Upper lobe of left lung (tissue), 6 donors: ENCODE measurements at regions not wholly inside any gene's neighbourhood (a gene's known extent, or its start where the extent isn't known, plus 50 kb on each side); places are given as distances from the start of the nearest gene placed in this dataset.

Source experiments
- ATAC-seq, 2 donors: fragments of 200-7000 bp; cut with Tn5 transposase; one replicate each; pipeline ENCODE4 v1.9.1; 2022; ENCODE audit warnings: mild to moderate bottlenecking in 2 of 2, moderate library complexity in 2 of 2; ENCODE audit not compliant: low FRiP score in 2 of 2
- DNase-seq, 2 donors: peaks; one replicate each; pipeline ENCODE4 v3.0.0-alpha.2; 2019 to 2020
- H3K27ac ChIP-seq, 4 donors: fragments of 200-600 bp; sonication (generic); one replicate each; pipeline ENCODE4 v1.5.1; 2016 to 2019
- H3K27me3 ChIP-seq, 4 donors: fragments of 200-600 bp; sonication (generic); one replicate each; pipeline ENCODE4 v1.5.1; 2017 to 2019
- H3K36me3 ChIP-seq, 4 donors: fragments of 200-600 bp; sonication (generic); one replicate each; pipeline ENCODE4 v1.5.1; 2016 to 2019
- H3K4me1 ChIP-seq, 4 donors: fragments of 200-600 bp; sonication (generic); one replicate each; pipeline ENCODE4 v1.5.1; 2018 to 2019
- H3K4me3 ChIP-seq, 4 donors: fragments of 200-600 bp; sonication (generic); one replicate each; pipeline ENCODE4 v1.5.1; 2017 to 2019; ENCODE audit warnings: mild to moderate bottlenecking in 2 of 4, moderate library complexity in 1 of 4
- H3K9me3 ChIP-seq, 4 donors: fragments of 200-600 bp; sonication (generic); one replicate each; pipeline ENCODE4 v1.5.1; 2018 to 2019
- CTCF ChIP-seq, 6 experiments: fragments of 450-650 bp in 4 of 6; fragments of 200-600 bp in 2 of 6; sonication (generic) in 2 of 6; IDR thresholded peaks; one replicate each; pipeline ENCODE4 v1.5.1; 2016 to 2019; ENCODE audit warnings: antibody characterized with exemption in 6 of 6
- EP300 ChIP-seq, 4 donors: sonication (generic); formaldehyde crosslinking; IDR thresholded peaks; one replicate each; pipeline ENCODE4 v1.5.1; 2017; ENCODE audit warnings: antibody characterized with exemption in 4 of 4, control low read depth in 2 of 4
- POLR2A ChIP-seq, 4 donors: fragments of 450-650 bp; IDR thresholded peaks; one replicate each; pipeline ENCODE4 v1.5.1; 2016 to 2017; ENCODE audit warnings: antibody characterized with exemption in 4 of 4, mild to moderate bottlenecking in 2 of 4
- POLR2AphosphoS5 ChIP-seq, 2 donors: sonication (generic); formaldehyde crosslinking; IDR thresholded peaks; one replicate each; pipeline ENCODE4 v1.5.1; 2017; ENCODE audit warnings: antibody characterized with exemption in 2 of 2
- WGBS, 2 donors: methylation state at CpG; one replicate each; pipeline ENCODE4 v1.1.5; 2017 to 2018; 5-methylcytosine and 5-hydroxymethylcytosine counted together
- donor health status: DM: no; HTN: no; CAD: no; lungs with moderate emphysema.
- donor health status: DM: no; HTN: yes; CAD: no; lungs with severe emphysema.

DNA sequence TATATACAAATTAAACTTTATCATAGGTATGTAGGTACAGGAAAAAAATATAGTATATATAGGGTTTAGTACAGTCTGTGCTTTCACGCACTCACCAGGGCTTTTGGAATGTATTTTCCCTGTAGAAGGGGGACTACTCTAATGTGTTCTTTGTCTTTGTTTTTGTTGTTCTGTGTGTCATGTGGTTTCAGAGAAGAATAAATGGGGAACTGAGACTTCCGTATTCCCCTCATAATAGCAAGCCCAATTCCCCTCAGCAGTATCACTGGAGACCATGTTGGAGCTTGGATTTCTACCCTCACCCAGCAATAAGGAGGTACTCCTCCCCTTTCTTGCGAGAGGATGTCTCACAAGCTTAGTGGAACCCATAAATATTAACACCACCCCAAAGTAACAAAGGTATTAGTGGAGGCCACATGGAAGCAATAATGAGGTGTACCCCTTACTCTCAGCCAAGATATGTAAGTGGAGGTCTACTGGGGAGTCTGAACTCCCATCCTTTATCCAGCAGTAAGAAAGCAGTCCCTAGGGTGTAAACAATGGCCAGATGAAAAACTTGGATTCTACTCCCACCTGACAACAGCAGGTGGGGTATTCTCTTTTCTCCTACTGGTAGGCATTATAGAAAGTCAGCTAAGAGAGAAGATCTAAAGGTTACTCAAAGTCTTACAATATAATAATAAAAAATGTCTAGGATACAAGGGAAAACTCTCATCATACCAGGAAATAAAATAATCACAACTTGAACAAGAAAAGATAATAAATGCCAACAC is 805.4 kb upstream of the GALNTL6 start:
- Histone ChIP-seq H3K27ac (no peak overlapping the region), H3K36me3 (no peaks in the 10 kb centered on the region), H3K27me3 (no peaks in the 10 kb centered on the region), H3K4me3 (no peak overlapping the region), H3K4me1 (no peaks in the 10 kb centered on the region), H3K9me3 (no peaks in the 10 kb centered on the region)
- WGBS, 2 donors, result 75 to 82% methylated on average over 3 of the region's 3 CpGs
- no peak for DNase-seq
- ATAC-seq, result no peak
- no peak for TF ChIP-seq POLR2AphosphoS5 (IDR thresholded peaks at IDR 0.05)
- TF ChIP-seq EP300 (IDR thresholded peaks at IDR 0.05), result no peak
- TF ChIP-seq POLR2A (IDR thresholded peaks at IDR 0.05), result no peak
- TF ChIP-seq CTCF (IDR thresholded peaks at IDR 0.05), result no peak

GRCh38 chr4:171002246-171002645 is 811.0 kb upstream of the GALNTL6 start:
- Histone ChIP-seq H3K27me3 (no peaks in the 10 kb centered on the region), H3K9me3 (no peaks in the 10 kb centered on the region), H3K36me3 (no peaks in the 10 kb centered on the region), H3K4me1 (no peaks in the 10 kb centered on the region), H3K4me3 (no peak overlapping the region), H3K27ac (no peak overlapping the region)
- DNase-seq (no peak), ATAC-seq (no peak)
- 64 to 67% methylated on average over 1 of the region's 1 CpG for WGBS, 2 donors
- TF ChIP-seq POLR2A (IDR thresholded peaks at IDR 0.05) (no peak), CTCF (IDR thresholded peaks at IDR 0.05) (no peak), POLR2AphosphoS5 (IDR thresholded peaks at IDR 0.05) (no peak), EP300 (IDR thresholded peaks at IDR 0.05) (no peak)

DNA sequence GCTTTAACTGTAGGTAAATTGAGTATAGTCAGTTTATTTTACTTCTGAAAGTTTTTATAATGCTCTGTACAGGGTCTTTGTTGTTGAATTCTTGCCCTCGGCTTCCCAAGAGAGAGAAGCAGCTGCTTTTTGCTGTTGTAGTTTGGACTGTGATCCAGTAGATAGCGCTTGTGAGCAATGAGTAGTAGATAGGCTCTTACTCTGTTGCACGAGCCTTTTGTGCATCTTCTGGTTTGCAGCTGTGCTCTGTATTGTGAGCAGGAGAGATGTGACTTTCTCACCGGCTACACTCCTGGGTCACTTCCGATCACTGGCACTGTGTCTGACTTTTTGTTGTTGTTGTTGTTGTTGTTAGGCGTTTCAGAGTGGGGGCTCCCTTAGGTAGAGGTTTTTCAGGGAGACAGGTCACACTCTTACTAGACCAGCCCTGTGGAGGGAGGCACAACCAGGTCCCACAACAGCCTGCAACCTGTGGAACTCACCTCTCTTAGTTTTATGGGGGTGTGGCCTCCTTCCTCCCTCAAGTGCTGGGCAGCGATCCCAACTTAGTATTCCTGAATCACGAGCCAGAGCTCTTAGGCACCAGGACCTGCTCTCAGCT is 822.1 kb upstream of the GALNTL6 start:
- Histone ChIP-seq H3K36me3 (no peaks in the 10 kb centered on the region), H3K9me3 (no peaks in the 10 kb centered on the region), H3K27me3 (no peaks in the 10 kb centered on the region), H3K27ac (no peak overlapping the region), H3K4me3 (no peak overlapping the region), H3K4me1 (no peaks in the 10 kb centered on the region)
- TF ChIP-seq CTCF (IDR thresholded peaks at IDR 0.05), result peak in 3 of 6 experiments; percentile 10 to 27 (median 14)
- TF ChIP-seq POLR2AphosphoS5 (IDR thresholded peaks at IDR 0.05), result no peak
- no peak for TF ChIP-seq EP300 (IDR thresholded peaks at IDR 0.05)
- no peak for TF ChIP-seq POLR2A (IDR thresholded peaks at IDR 0.05)
- 31 to 41% methylated on average over 6 to 8 of the region's 8 CpGs for WGBS, 2 donors
- no peak for DNase-seq
- no peak for ATAC-seq

DNA sequence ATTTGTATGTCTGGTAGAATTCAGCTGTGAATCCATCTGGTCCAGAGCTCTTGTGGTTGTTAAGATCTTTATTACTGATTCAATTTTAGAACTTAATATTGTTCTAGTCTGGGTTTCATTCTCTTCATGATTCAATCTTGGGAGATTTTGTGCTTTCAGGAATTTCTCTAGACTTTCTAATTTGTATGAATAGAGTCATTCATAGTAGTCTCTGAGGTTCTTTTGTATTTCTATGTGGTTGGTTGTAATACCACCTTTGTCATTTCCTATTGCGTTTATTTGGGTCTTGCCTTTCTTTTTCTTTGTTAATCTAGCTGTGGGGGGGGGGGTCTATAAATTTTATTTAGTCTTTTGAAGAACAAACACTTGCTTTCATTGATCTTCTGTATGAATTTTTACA is 824.8 kb upstream of the GALNTL6 start:
- ATAC-seq, result no peak
- Histone ChIP-seq H3K27me3 (no peaks in the 10 kb centered on the region), H3K4me1 (no peaks in the 10 kb centered on the region), H3K4me3 (no peak overlapping the region), H3K9me3 (no peaks in the 10 kb centered on the region), H3K36me3 (no peaks in the 10 kb centered on the region), H3K27ac (no peak overlapping the region)
- no peak for DNase-seq
- TF ChIP-seq CTCF (IDR thresholded peaks at IDR 0.05) (no peak), POLR2AphosphoS5 (IDR thresholded peaks at IDR 0.05) (no peak), POLR2A (IDR thresholded peaks at IDR 0.05) (no peak), EP300 (IDR thresholded peaks at IDR 0.05) (no peak)
- WGBS, 2 donors, result 88 to 91% methylated on average over 1 of the region's 1 CpG
